GM19397 (cell line): ENCODE measurements at regions not wholly inside any gene's neighbourhood (a gene's known extent, or its start where the extent isn't known, plus 50 kb on each side); places are given as distances from the start of the nearest gene placed in this dataset.

Experiments used
- ATAC-seq: cut with Tn5 transposase; IDR thresholded peaks from one replicate; pipeline ENCODE4 v1.9.1; 2021; ENCODE audit warnings: mild to moderate bottlenecking, moderate library complexity; ENCODE audit not compliant: unreplicated experiment

- ATAC-seq, result no peak
These were observed 597.5 kb upstream of the MKI67 start for GRCh38 chr10:128723631-128724205.

GRCh38 chr10:128725531-128725930 lies 599.3 kb upstream of the MKI67 start:
- ATAC-seq, result no peak

- ATAC-seq, result no peak
These were observed 600.9 kb upstream of the MKI67 start for GRCh38 chr10:128727114-128727513.

- ATAC-seq, result no peak
These were observed 603.7 kb upstream of the MKI67 start for GRCh38 chr10:128729910-128730420.

GRCh38 chr10:128730922-128731321 lies 604.7 kb upstream of the MKI67 start:
- ATAC-seq, result no peak

GRCh38 chr10:128734161-128734560 lies 607.9 kb upstream of the MKI67 start:
- no peak for ATAC-seq

GRCh38 chr10:128734734-128735133 lies 608.5 kb upstream of the MKI67 start:
- ATAC-seq, result no peak

- ATAC-seq, result no peak
These were observed 609.8 kb upstream of the MKI67 start for GRCh38 chr10:128735996-128736395.

- ATAC-seq, result no peak
These were observed 612.2 kb upstream of the MKI67 start for GRCh38 chr10:128738386-128738915.

GRCh38 chr10:128739930-128740329 lies 613.7 kb upstream of the MKI67 start:
- ATAC-seq, result no peak

GRCh38 chr10:128741180-128741579 lies 615.0 kb upstream of the MKI67 start:
- ATAC-seq, result no peak

GRCh38 chr10:128741680-128742079 lies 615.5 kb upstream of the MKI67 start:
- no peak for ATAC-seq

- ATAC-seq, result no peak
These were observed 617.9 kb upstream of the MKI67 start for GRCh38 chr10:128744092-128744491.

GRCh38 chr10:128744811-128745305 lies 618.6 kb upstream of the MKI67 start:
- ATAC-seq, result no peak

- no peak for ATAC-seq
These were observed 621.5 kb upstream of the MKI67 start for GRCh38 chr10:128747582-128748346.

- ATAC-seq, result no peak
These were observed 625.1 kb upstream of the MKI67 start for GRCh38 chr10:128751284-128751683.

- no peak for ATAC-seq
These were observed 625.6 kb upstream of the MKI67 start for GRCh38 chr10:128751851-128752250.

- ATAC-seq, result no peak
These were observed 633.0 kb upstream of the MKI67 start for GRCh38 chr10:128759174-128759573.

GRCh38 chr10:128763588-128763987 lies 637.4 kb upstream of the MKI67 start:
- no peak for ATAC-seq

- no peak for ATAC-seq
These were observed 638.0 kb upstream of the MKI67 start for GRCh38 chr10:128764190-128764589.

GRCh38 chr10:128766915-128767314 lies 640.7 kb upstream of the MKI67 start:
- ATAC-seq, result no peak

- no peak for ATAC-seq
These were observed 648.8 kb upstream of the MKI67 start for GRCh38 chr10:128774979-128775378.
